ENCODE measurements at regions not wholly inside any gene's neighbourhood (a gene's known extent, or its start where the extent isn't known, plus 50 kb on each side); places are given as distances from the start of the nearest gene placed in this dataset.

- DNase-seq (no peak), ATAC-seq (replicated peaks) (no peak)
- Mint-ChIP-seq H3K4me3 (no peak overlapping the region), H3K27ac (no peak overlapping the region), H3K27me3 (no peaks in the 10 kb centered on the region), H3K36me3 (no peaks in the 10 kb centered on the region), H3K4me1 (no peaks in the 10 kb centered on the region), H3K9me3 (no peaks in the 10 kb centered on the region)
These were observed 201.9 kb upstream of the RBMS1 start for GRCh38 chr2:160695402-160696086.

DNA sequence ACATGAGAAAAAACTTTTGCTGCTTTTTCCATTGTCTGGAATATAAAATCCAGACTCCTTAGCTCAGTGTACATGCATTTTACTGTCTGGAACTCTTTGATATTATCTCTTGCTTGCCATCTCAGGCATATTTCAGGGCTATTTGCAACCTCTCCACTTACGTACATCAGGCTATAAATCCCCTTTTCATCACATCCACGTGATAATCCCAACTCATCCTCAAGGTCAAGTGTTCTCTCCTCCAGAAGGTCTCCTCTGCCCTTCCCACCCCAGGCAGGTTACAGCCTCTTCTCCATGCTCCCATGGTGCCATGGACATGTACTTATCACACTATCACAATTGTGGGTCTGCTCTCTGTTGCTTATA, 202.5 kb upstream of the RBMS1 start:
- DNase-seq (no peak), ATAC-seq (replicated peaks) (no peak)
- Mint-ChIP-seq H3K36me3 (no peaks in the 10 kb centered on the region), H3K4me3 (no peak overlapping the region), H3K27me3 (no peaks in the 10 kb centered on the region), H3K9me3 (no peaks in the 10 kb centered on the region), H3K4me1 (no peaks in the 10 kb centered on the region), H3K27ac (no peak overlapping the region)

DNA sequence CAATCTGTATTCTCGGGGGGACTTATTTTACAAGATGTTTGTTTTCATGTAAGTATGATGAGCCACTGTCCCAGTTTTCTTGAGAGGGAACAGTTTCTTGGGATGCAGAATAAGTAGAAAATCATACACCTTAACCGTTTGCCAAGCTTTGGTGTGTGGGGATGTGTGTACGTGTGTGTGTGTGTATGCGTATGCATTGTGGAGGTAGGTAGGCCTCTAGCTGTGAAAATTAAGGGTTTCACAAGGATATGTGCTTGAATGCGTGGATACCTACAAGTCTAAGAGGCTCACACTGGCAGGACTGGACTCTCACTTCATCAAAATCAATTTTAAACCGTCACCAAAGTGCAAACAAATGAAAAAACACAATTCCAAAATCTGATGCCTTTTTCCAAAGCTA, 204.2 kb upstream of the RBMS1 start:
- no peak overlapping the region for H3K27ac Mint-ChIP-seq
- H3K27me3 Mint-ChIP-seq: no peaks in the 10 kb centered on the region
- no peaks in the 10 kb centered on the region for H3K9me3 Mint-ChIP-seq
- no peaks in the 10 kb centered on the region for H3K4me1 Mint-ChIP-seq
- no peaks in the 10 kb centered on the region for H3K36me3 Mint-ChIP-seq
- no peak overlapping the region for H3K4me3 Mint-ChIP-seq
- ATAC-seq (replicated peaks): no peak
- no peak for DNase-seq

DNA sequence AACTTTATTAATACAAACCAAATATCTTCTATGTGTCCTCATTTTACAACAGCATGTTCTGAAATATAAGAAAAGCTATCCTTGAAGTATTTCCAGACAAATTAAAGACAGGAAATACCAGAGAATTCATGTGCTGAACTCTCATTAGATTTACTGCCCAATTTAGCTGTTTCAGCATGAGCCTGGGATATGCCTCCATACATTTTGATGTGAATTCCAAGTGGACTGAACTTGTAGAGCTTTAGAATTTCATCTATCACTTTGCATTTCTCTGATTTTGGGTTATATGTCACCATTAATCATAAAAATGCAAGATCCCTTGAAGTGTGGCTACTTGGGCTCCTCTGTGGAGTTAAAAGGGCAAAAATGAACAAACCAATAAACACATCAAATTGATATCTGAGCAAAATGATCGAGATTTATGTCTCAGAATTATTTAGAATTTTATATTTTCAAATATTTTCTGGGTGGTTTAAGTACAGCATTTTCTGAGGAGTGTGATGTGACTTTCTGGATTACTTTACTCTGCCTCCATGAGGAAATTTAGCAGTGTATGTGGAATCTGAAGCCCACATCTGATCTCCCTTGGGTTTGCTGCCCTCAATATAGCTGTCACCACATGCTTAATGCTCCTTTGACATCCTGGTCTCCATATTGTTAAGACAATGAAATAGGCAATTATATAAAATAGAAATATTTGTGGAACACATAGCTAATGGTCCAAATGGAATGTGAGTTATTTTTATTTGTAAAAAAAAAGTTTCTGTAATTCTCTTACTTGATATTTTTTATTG, 206.6 kb upstream of the RBMS1 start:
- Mint-ChIP-seq H3K9me3 (no peaks in the 10 kb centered on the region), H3K27ac (no peak overlapping the region), H3K4me1 (peaks cover 11 to 18% of the 10 kb centered on the region in 2 donors), H3K36me3 (no peaks in the 10 kb centered on the region), H3K27me3 (no peaks in the 10 kb centered on the region), H3K4me3 (no peak overlapping the region)
- DNase-seq (no peak), ATAC-seq (replicated peaks) (no peak)

- Mint-ChIP-seq H3K27me3 (no peaks in the 10 kb centered on the region), H3K9me3 (no peaks in the 10 kb centered on the region), H3K36me3 (no peaks in the 10 kb centered on the region), H3K4me3 (no peak overlapping the region), H3K27ac (no peak overlapping the region), H3K4me1 (peaks cover 11 to 20% of the 10 kb centered on the region in 2 donors)
- no peak for DNase-seq
- no peak for ATAC-seq (replicated peaks)
These were observed 208.2 kb upstream of the RBMS1 start for GRCh38 chr2:160701822-160702221.

DNA sequence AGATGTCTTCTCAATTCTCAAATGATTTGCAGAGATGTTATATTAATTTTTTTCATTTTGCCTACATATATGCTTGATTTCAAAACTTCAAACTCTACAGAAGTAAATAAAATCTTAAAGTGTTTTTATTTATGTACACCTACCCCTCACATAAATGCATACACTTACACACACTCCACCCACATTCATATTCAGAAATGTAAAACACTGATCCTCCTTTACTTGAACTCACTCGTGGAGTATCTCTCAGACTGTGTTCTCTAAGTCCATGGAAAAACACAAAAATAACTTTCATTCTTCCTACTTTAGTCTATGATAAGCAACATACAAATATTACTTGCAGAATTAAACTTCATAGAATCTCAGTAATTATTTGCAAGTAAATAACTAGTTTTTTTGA, 209.1 kb upstream of the RBMS1 start:
- no peak for ATAC-seq (replicated peaks)
- DNase-seq: no peak
- Mint-ChIP-seq H3K36me3 (no peaks in the 10 kb centered on the region), H3K4me1 (peaks cover 11 to 20% of the 10 kb centered on the region in 2 donors), H3K27me3 (no peaks in the 10 kb centered on the region), H3K27ac (no peak overlapping the region), H3K9me3 (peaks cover 0 to 2% of the 10 kb centered on the region in 2 donors), H3K4me3 (no peak overlapping the region)

GRCh38 chr2:160703648-160704585, 210.3 kb upstream of the RBMS1 start:
- peak; percentile 95 for ATAC-seq (replicated peaks)
- Mint-ChIP-seq H3K27ac (peak overlapping the region; percentile 81), H3K27me3 (no peaks in the 10 kb centered on the region), H3K4me3 (peak overlapping the region; percentile 48 to 76), H3K9me3 (peaks cover 0 to 2% of the 10 kb centered on the region in 2 donors), H3K36me3 (no peaks in the 10 kb centered on the region), H3K4me1 (peaks cover 11 to 20% of the 10 kb centered on the region in 2 donors)
- DNase-seq: peak; percentile 42

DNA sequence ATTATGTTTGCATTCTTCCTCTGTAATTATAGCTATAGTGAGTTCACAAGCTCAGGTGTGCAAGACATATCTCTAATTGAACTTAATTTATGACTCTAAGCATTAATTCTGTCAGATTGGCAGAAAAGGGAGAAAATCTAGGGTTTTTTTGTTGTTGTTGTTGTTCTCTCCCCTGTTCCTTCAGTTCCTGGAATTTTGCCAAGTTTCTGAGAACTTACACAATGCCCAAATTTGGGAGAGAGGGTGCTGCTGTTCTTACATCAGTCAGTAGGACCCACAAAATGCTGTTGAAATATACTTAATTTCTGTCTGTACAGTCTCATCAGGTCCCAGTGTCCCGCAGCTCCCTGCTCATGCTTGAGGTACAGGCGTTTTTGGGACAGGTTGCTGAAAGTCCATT, 221.8 kb upstream of the RBMS1 start:
- Mint-ChIP-seq H3K4me3 (no peak overlapping the region), H3K27ac (no peak overlapping the region), H3K9me3 (no peaks in the 10 kb centered on the region), H3K36me3 (no peaks in the 10 kb centered on the region), H3K4me1 (no peaks in the 10 kb centered on the region), H3K27me3 (peaks cover 0 to 4% of the 10 kb centered on the region in 2 donors)
- DNase-seq: no peak
- ATAC-seq (replicated peaks): no peak

DNA sequence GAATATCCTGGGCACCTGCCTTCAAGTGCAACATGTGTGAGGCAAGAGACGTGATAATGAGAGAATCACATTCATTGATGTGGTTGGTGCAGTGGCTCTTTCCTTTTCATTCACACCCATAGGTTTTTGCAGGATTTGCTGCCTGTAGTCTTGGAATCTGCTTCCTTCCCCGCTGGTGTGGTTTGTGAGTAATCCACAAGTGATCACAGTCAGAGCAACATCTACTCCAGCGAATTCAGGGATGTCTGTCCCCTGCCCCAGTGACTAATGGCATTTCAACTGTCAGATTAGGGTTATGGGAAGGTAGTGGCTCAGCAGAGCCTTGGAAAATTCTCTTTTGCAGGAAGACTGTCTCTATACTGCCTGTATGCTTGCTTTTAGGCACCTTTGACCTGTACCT, 225.5 kb upstream of the RBMS1 start:
- H3K27ac Mint-ChIP-seq: no peak overlapping the region
- H3K27me3 Mint-ChIP-seq: peaks cover 0 to 7% of the 10 kb centered on the region in 2 donors
- H3K9me3 Mint-ChIP-seq: peaks cover 0 to 8% of the 10 kb centered on the region in 2 donors
- H3K36me3 Mint-ChIP-seq: no peaks in the 10 kb centered on the region
- no peak overlapping the region for H3K4me3 Mint-ChIP-seq
- no peaks in the 10 kb centered on the region for H3K4me1 Mint-ChIP-seq
- no peak for ATAC-seq (replicated peaks)
- DNase-seq: no peak

DNA sequence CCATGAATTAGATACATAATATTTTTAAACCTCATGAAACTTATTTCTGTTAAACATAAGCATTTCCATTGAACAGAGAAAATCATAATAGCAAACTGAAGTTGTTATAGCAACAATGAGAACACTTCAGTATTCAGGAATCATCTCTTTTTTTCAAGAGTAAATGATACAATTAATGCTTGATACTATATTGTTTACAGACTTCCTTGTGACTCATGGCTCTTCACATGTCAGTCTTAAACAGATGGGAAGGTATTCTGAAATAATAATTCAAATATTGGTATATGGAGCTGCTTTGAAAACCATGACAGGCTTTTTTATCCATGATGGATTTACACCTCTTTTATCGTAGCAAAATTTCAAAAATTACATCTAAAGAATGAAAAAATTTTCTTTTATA, 226.5 kb upstream of the RBMS1 start:
- Mint-ChIP-seq H3K4me1 (no peaks in the 10 kb centered on the region), H3K36me3 (no peaks in the 10 kb centered on the region), H3K4me3 (no peak overlapping the region), H3K27ac (no peak overlapping the region), H3K27me3 (peaks cover under 1 to 3% of the 10 kb centered on the region in 2 donors), H3K9me3 (peaks cover 0 to 8% of the 10 kb centered on the region in 2 donors)
- ATAC-seq (replicated peaks) (no peak), DNase-seq (no peak)

- Mint-ChIP-seq H3K27ac (no peak overlapping the region), H3K36me3 (peaks cover 0 to 4% of the 10 kb centered on the region in 2 donors), H3K27me3 (peaks cover 9 to 12% of the 10 kb centered on the region in 2 donors), H3K4me3 (no peak overlapping the region), H3K4me1 (peaks cover 0 to 8% of the 10 kb centered on the region in 2 donors), H3K9me3 (peaks cover 0 to 12% of the 10 kb centered on the region in 2 donors)
- no peak for ATAC-seq (replicated peaks)
- DNase-seq: no peak
These were observed 227.8 kb upstream of the RBMS1 start for GRCh38 chr2:160721089-160722040.

- H3K4me1 Mint-ChIP-seq: peaks cover 0 to 8% of the 10 kb centered on the region in 2 donors
- ATAC-seq (replicated peaks): no peak
- H3K36me3 Mint-ChIP-seq: peaks cover 0 to 4% of the 10 kb centered on the region in 2 donors
- no peak overlapping the region for H3K4me3 Mint-ChIP-seq
- no peak overlapping the region for H3K27ac Mint-ChIP-seq
- DNase-seq: no peak
- H3K27me3 Mint-ChIP-seq: peaks cover 9 to 12% of the 10 kb centered on the region in 2 donors
- peaks cover 0 to 14% of the 10 kb centered on the region in 2 donors for H3K9me3 Mint-ChIP-seq
These were observed 232.4 kb upstream of the RBMS1 start for GRCh38 chr2:160726046-160726445.

DNA sequence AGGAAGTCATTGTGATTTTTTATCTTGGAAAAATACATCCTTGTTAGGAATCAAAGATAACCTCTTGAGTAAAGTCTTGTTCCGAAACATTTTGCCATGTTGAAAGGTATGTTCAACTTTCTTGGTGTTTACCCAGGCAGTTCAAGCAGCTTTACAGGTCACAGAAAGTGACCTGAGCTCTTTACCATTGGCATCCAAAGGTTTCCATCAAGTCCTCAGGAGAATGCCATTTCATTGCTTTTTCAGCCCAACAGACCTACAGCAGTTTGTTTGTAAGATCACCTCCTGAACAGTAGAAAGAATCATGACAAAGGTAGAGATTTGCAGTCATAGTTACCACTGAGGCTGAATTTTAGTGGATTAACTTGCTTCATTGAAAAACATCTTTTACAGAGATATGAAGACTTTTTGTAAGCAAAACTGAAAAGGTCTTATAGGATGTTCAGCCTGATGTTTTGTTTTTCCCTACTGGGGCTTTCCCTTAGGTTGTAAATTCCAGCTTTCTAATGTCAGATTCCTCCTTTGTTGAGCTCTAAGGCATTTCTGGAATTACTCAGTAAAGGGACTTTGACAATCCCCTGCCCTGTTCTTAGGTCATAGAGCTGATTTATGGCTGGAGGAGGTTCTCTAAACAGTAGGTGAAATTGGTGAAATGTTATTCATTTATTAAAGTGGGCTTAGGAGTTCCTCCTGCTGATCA, 236.8 kb upstream of the RBMS1 start:
- ATAC-seq (replicated peaks): no peak
- Mint-ChIP-seq H3K27me3 (peaks cover 6 to 9% of the 10 kb centered on the region in 2 donors), H3K9me3 (peaks cover 0 to 6% of the 10 kb centered on the region in 2 donors), H3K27ac (no peak overlapping the region), H3K36me3 (peaks cover 0 to 4% of the 10 kb centered on the region in 2 donors), H3K4me1 (peaks cover 0 to 8% of the 10 kb centered on the region in 2 donors), H3K4me3 (no peak overlapping the region)
- no peak for DNase-seq
